ENCODE measurements at regions not wholly inside any gene's neighbourhood (a gene's known extent, or its start where the extent isn't known, plus 50 kb on each side); places are given as distances from the start of the nearest gene placed in this dataset.

DNA sequence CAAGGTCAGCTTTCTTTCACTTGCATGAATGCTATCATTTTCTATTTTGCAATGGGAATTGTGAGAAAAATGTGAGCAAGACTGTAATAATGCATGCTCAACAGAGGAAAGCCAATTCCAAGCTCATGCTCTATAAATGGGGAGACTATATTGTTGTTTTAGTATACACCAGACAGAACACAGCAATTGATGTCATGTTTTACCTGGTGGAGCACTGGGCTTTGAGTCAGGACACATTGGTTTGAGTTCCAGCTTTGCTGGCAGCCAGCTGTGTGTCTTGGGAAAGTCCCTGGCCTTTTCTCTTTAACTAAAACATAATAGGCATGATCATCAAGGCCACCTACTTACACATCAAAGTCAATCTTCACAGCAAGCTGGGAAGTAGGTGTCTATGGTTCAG is 83.3 kb downstream of the FOXA2 start:
- DNase-seq (ENCODE audit: low read depth in 1 of 2, low spot score in 1 of 2), result no peak
- in situ Hi-C loops (cut with HindIII; ENCODE audit: low pct_unique_long_range_greater_than_20kb, low sequenced_read_pairs), result no loop called here
- no peak for TF ChIP-seq JUND (IDR thresholded peaks at IDR 0.05; ENCODE audit: low read depth)

DNA sequence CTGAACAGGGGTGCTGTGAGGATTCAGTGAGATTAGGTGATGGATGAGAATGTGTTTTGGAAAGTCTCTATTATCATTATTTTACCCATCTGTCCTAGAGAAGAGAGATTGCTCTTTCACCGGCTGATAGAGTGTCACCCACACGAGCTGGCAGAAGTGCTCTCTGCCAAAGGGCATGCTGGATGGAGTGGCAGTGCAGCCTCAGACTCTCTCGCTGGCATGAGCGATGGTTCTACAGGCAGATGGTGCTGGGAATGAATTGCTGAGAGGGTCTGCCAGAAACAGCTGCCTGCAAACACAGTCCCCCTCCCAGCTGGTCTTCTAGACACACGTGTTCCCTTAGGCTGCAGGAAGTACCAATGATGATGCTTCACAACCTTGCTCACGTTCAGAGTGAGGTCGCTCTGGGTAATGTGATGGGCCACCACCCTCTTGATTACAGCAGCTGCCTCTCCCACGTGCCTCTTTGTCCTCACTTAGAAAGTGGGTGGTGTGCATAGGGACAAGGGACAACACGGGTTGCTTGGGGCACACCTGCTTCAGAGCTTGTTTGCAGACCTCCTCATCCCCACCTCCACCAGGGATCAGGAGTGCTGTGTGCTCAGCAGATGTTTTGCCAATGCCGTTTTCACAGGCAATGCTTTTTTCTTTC is 84.7 kb downstream of the FOXA2 start:
- in situ Hi-C loops (cut with HindIII; ENCODE audit: low pct_unique_long_range_greater_than_20kb, low sequenced_read_pairs), result no loop called here

DNA sequence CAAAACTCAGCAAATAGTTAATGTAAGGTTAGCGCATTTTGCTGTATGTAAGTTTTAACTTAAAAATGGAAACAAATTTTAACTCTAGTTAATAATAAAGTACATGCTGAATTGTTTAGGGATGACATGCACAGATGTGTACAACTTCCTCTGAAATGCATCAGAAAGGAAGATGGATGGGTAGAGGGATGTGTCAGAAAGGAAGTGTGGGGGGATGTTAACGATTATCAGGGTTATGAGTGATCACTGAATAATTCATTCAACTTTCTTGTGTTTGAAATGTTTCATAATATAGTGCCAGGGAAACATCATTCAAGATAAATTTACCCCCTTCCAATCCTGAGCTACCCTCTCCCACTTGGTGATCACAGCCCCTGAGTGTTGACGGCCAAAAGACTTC is 87.6 kb downstream of the FOXA2 start:
- no peak for TF ChIP-seq JUND (IDR thresholded peaks at IDR 0.05; ENCODE audit: low read depth)
- in situ Hi-C loops (cut with HindIII; ENCODE audit: low pct_unique_long_range_greater_than_20kb, low sequenced_read_pairs), result no loop called here
- no peak for DNase-seq (ENCODE audit: low read depth in 1 of 2, low spot score in 1 of 2)

More for the DNA sequence above, 84.7 kb downstream of the FOXA2 start:
- no peak for DNase-seq (ENCODE audit: low read depth in 1 of 2, low spot score in 1 of 2)
- no peak for TF ChIP-seq JUND (IDR thresholded peaks at IDR 0.05; ENCODE audit: low read depth)

DNA sequence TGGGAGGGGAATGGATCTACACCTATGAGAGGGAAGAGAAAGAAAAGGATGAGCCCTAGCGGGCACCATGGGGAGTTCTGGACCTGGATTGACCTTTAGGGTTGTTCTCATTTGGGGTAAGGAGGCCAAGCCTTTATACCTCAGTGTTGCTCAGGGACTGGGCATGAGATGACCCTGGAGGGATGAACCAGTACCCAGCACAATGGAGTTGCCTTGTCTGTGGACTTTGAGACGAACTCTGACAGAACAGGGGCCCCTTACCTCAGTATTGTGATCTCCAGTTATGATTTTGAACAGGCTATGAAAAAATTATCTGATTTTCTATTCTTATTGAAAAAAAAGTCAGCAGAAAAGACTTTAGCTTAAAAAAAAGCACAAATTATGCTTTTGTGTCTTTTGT is 88.6 kb downstream of the FOXA2 start:
- DNase-seq (ENCODE audit: low read depth in 1 of 2, low spot score in 1 of 2), result no peak
- in situ Hi-C loops (cut with HindIII; ENCODE audit: low pct_unique_long_range_greater_than_20kb, low sequenced_read_pairs), result no loop called here
- TF ChIP-seq JUND (IDR thresholded peaks at IDR 0.05; ENCODE audit: low read depth), result no peak

DNA sequence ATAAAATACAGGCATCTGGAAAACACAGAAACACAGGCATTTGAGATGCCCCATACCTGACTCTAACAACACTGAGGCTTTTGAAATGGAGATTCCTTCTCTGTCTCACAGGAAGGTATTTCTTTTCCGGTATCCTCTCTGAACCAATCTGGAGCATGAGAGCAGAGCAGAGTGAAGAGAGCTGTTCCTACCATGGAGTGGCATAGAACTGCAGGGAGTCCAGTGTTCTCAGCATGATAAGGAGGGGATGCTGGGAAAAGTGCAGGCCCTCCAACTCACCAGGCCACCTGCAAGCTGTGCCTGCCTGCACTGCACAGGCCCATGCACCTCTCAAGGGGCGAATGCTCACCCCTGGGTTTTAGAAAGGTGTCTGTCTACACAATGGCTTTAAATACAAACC is 89.2 kb downstream of the FOXA2 start:
- DNase-seq (ENCODE audit: low read depth in 1 of 2, low spot score in 1 of 2), result no peak
- in situ Hi-C loops (cut with HindIII; ENCODE audit: low pct_unique_long_range_greater_than_20kb, low sequenced_read_pairs), result no loop called here
- TF ChIP-seq JUND (IDR thresholded peaks at IDR 0.05; ENCODE audit: low read depth), result no peak

DNA sequence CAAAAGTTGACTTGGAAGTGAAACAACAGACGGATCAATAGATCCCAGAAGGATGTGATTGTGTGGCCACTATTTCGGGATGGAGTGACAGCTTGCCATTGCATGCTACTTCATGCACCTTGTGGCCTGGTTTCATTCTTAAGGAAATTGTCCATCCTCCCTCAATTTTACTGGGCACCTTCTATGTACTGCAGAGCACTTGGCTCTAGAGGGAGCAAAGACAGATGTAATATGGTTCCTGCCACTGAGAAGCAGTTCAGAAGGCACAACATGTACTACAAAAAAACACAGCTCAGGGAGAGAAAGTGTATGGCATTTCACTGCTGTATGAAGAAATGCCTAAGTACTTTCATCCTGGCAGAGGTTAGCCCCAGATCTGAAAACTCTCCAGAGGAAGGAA is 91.9 kb downstream of the FOXA2 start:
- in situ Hi-C loops (cut with HindIII; ENCODE audit: low pct_unique_long_range_greater_than_20kb, low sequenced_read_pairs), result no loop called here
- TF ChIP-seq JUND (IDR thresholded peaks at IDR 0.05; ENCODE audit: low read depth), result no peak
- no peak for DNase-seq (ENCODE audit: low read depth in 1 of 2, low spot score in 1 of 2)

DNA sequence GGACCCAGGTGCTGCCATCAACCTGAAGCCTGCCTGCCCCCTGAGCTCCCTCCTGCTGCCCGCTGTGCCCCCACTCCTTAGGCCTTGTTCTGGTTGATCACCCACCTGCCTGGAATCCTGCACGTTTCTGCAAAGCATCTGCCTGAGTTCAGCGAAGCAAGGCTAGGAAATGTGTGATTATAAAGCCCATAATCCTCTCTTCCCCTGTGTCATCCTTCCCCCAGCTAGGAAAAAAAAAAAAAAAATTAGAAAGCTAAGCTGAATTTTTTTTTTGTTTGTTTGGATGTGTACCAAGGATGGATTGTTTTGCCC is 93.2 kb downstream of the FOXA2 start:
- in situ Hi-C loops (cut with HindIII; ENCODE audit: low pct_unique_long_range_greater_than_20kb, low sequenced_read_pairs), result no loop called here
- no peak for TF ChIP-seq JUND (IDR thresholded peaks at IDR 0.05; ENCODE audit: low read depth)
- DNase-seq (ENCODE audit: low read depth in 1 of 2, low spot score in 1 of 2), result no peak

DNA sequence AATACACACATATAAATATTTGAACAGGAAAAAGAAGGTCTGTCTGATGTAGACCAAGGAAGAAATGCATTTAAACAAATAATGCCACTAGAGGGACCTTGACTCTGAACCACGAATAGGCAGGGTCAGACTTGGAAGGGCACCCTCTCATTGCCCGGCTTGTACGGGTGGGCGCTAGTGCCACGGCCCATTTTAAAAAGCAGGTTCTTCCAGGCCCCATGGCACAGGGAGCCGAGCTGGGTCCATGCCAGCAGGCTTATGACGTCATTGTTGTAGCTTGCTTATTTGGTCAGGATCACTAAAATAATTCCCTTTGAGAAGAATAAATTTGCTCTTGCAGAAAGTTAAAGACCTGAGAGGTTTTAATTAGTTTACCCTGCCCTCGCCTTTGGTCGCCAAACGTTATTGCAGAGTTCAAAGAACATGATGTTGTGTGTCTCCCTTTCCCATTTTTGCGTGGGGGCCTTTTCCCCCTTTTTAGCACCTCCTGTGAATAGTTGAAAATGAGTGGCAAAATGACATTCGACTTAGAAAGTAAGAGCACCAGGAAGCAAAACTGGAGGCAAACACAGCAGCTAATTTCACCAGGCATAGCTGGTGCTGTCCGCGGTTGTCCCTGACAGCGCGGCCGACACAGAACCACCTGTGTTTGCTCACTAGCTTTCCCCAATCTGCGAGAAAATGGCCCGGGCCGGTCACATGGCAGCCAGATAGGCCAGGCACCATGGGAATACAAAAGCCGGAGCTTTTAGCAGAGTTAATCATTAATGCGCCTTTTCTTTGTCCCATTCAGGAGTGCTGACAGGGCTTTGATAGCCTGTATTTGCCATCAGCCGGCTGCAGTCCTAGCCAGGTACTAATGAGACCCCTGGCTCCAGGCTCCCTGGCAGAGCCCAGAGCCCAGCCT is 93.8 kb downstream of the FOXA2 start:
- no peak for DNase-seq (ENCODE audit: low read depth in 1 of 2, low spot score in 1 of 2)
- in situ Hi-C loops (cut with HindIII; ENCODE audit: low pct_unique_long_range_greater_than_20kb, low sequenced_read_pairs), result no loop called here
- no peak for TF ChIP-seq JUND (IDR thresholded peaks at IDR 0.05; ENCODE audit: low read depth)

DNA sequence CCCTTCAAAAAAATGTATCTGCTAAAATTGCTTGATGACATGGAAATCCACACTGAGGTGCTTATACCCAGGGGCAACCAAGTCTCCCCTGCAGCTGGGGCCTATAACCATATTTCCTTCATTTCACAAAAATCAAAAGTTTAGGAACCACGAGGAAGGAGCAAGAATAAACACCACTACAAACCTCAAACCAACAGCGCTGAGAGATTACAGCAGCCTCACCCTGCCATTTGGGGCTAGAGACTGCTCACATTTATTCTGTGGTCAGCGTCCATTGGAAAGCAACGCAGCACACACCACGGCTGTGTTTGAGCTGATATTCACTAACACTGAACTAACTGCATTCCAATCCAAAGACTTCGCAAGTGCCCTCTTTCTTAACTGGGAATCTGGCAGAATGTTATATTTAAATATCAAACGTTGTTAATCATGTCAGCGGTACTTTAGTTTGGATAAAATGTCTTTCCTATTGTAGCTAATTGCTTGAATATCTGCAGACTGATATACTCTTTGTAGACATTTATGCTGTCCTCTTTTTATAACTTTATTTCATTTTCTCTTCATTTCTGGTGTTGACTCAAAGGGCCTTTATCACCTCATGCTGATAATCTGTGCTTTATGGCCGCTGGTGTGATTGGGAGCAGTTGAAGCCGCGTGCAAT is 94.6 kb downstream of the FOXA2 start:
- no peak for TF ChIP-seq JUND (IDR thresholded peaks at IDR 0.05; ENCODE audit: low read depth)
- in situ Hi-C loops (cut with HindIII; ENCODE audit: low pct_unique_long_range_greater_than_20kb, low sequenced_read_pairs), result no loop called here
- DNase-seq (ENCODE audit: low read depth in 1 of 2, low spot score in 1 of 2), result no peak

DNA sequence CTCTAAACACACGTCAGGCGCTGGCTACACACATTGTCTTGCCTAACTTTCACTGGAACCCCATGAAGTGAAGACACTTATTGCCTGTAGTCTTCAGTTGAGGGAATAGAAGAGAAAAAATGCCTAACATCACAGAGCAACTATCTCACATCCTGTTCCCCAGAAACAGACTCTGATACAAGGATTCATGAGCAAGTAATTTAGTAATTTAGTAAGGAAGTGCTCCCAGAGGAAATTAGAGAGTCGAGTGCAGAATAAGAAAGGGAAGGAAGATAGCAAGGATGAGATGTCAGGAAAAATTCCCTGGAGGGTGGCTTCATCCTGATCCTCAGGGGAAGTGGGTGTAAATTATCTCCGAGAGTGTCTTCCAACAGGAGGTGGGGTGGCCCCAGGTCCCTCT is 104.0 kb downstream of the FOXA2 start:
- in situ Hi-C loops (cut with HindIII; ENCODE audit: low pct_unique_long_range_greater_than_20kb, low sequenced_read_pairs), result no loop called here
- no peak for TF ChIP-seq JUND (IDR thresholded peaks at IDR 0.05; ENCODE audit: low read depth)
- no peak for DNase-seq (ENCODE audit: low read depth in 1 of 2, low spot score in 1 of 2)

DNA sequence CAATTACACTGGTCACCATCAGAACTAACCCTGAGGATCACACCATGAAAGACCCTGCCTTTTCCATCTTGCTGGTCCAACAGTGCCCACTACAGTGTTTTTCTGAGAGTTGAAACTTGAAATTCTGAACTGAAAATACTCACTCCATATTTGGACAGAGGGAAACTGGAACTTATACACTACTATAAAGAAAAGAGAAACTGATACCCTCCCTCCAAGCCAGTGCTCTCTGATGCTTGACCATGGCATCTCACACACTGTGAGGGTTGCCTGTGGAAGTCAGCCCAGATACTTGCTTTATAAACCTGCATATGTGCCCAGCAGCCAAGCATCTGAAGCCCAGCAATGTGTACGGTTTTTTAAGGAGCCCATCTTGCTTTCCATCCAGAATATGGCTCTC is 108.7 kb downstream of the FOXA2 start:
- no peak for TF ChIP-seq JUND (IDR thresholded peaks at IDR 0.05; ENCODE audit: low read depth)
- no peak for DNase-seq (ENCODE audit: low read depth in 1 of 2, low spot score in 1 of 2)
- in situ Hi-C loops (cut with HindIII; ENCODE audit: low pct_unique_long_range_greater_than_20kb, low sequenced_read_pairs), result no loop called here

DNA sequence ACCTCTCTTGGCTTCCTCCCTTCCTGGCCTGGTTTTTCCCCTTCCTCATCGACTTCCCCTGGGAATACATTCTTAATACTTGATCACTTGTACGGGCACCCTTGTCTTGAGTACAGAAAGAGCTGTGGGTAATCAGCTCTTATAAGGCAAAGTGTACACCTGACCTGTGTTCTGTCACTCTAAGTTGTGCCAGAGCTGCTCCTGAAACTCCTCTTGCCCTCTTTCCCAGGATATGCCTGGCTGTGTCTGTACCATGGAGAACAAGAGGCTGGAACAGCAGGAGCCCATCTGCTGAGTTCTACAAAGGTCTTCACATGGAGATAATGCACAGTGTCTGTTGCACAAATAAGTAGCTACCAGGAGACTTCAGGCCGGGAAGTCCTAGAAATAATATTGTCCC is 110.1 kb downstream of the FOXA2 start:
- in situ Hi-C loops (cut with HindIII; ENCODE audit: low pct_unique_long_range_greater_than_20kb, low sequenced_read_pairs), result no loop called here
- TF ChIP-seq JUND (IDR thresholded peaks at IDR 0.05; ENCODE audit: low read depth), result no peak
- DNase-seq (ENCODE audit: low read depth in 1 of 2, low spot score in 1 of 2), result no peak

DNA sequence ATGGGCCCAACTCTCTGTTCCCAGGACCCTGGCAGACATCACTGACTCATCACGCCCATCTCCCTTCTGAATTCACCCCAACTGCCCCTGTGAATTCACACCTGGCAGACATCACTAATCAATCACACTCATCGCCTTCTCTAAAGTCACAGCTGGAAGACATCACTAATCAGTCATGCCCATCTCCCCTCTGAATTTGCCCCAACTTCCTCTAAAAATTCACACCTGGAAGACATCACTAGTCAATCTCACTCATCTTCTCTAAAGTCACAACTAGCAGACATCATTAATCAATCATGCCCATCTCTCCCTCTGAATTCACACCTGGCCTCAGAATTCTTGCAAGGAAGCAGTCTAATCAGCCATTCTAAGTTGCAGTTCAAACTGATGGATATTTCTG is 111.1 kb downstream of the FOXA2 start:
- in situ Hi-C loops (cut with HindIII; ENCODE audit: low pct_unique_long_range_greater_than_20kb, low sequenced_read_pairs), result no loop called here
- DNase-seq (ENCODE audit: low read depth in 1 of 2, low spot score in 1 of 2), result no peak
- TF ChIP-seq JUND (IDR thresholded peaks at IDR 0.05; ENCODE audit: low read depth), result no peak
